ENCODE measurements at regions not wholly inside any gene's neighbourhood (a gene's known extent, or its start where the extent isn't known, plus 50 kb on each side); places are given as distances from the start of the nearest gene placed in this dataset.

- no CpG with 5 or more reads among the region's 2 CpGs for WGBS (ENCODE audit: insufficient coverage)
- TF ChIP-seq EZH2 (IDR thresholded peaks at IDR 0.05; ENCODE audit: borderline replicate concordance, insufficient read depth, low read depth, low read length, poor library complexity, severe bottlenecking): no peak
- no peak for TF ChIP-seq CTCF (IDR thresholded peaks at IDR 0.05)
- Histone ChIP-seq H2AFZ (ENCODE audit: insufficient read depth, low read depth, low read length, poor library complexity, severe bottlenecking) (no peak overlapping the region), H3K9ac (ENCODE audit: low read length) (no peak overlapping the region), H3K4me1 (ENCODE audit: control insufficient read depth in 2 of 2, insufficient read depth in 2 of 2, low read length in 2 of 2) (no peaks in the 10 kb centered on the region), H3K79me2 (ENCODE audit: control insufficient read depth, insufficient read depth, low read length) (no peaks in the 10 kb centered on the region), H3K4me2 (replicated peaks; ENCODE audit: low read depth, low read length, poor library complexity, severe bottlenecking) (no peak overlapping the region), H3K9me3 (ENCODE audit: control extremely low read depth in 1 of 3, control insufficient read depth in 2 of 3, insufficient read depth in 1 of 3, low read length in 2 of 3) (no peaks in the 10 kb centered on the region), H3K4me3 (ENCODE audit: control extremely low read depth in 1 of 5, extremely low read depth in 1 of 5, insufficient read depth in 1 of 5, low read depth in 2 of 5, low read length in 4 of 5) (no peak overlapping the region), H4K20me1 (ENCODE audit: control insufficient read depth, insufficient read depth, low read length, poor library complexity, severe bottlenecking) (no peaks in the 10 kb centered on the region), H3K27me3 (replicated peaks in 1 of 4; ENCODE audit: control extremely low read depth in 1 of 4, control insufficient read depth in 3 of 4, insufficient read depth in 4 of 4, low read length in 3 of 4) (peaks cover 0 to 2% (median 0%) of the 10 kb centered on the region in 4 experiments), H3K27ac (ENCODE audit: low read length in 2 of 2) (no peak overlapping the region), H3K36me3 (replicated peaks in 1 of 2; ENCODE audit: control extremely low read depth in 1 of 2, control insufficient read depth in 1 of 2, extremely low read depth in 1 of 2, insufficient read depth in 2 of 2, low read length in 1 of 2) (no peaks in the 10 kb centered on the region)
- H3K9me3 Mint-ChIP-seq (ENCODE audit: insufficient read depth): no peaks in the 10 kb centered on the region
- no peak overlapping the region for H3K27ac Mint-ChIP-seq
- CTCF ChIA-PET: no interaction called here
- no peaks in the 10 kb centered on the region for H3K4me1 Mint-ChIP-seq
- H3K27me3 Mint-ChIP-seq: peaks cover 23% of the 10 kb centered on the region
- POLR2A ChIA-PET: no interaction called here
- H3K4me3 Mint-ChIP-seq: no peak overlapping the region
- intact Hi-C loops (cut with micrococcal nuclease): no loop called here
- ATAC-seq (ENCODE audit: low read depth) (no peak), DNase-seq (no peak)
Observed at GRCh38 chr2:215712871-215713790, 277.3 kb upstream of the FN1 start.

- Mint-ChIP-seq H3K9me3 (ENCODE audit: insufficient read depth) (no peaks in the 10 kb centered on the region), H3K27ac (no peak overlapping the region), H3K4me1 (no peaks in the 10 kb centered on the region), H3K4me3 (no peak overlapping the region), H3K27me3 (peaks cover 23% of the 10 kb centered on the region)
- Histone ChIP-seq H3K9me3 (ENCODE audit: control extremely low read depth in 1 of 3, control insufficient read depth in 2 of 3, insufficient read depth in 1 of 3, low read length in 2 of 3) (no peaks in the 10 kb centered on the region), H3K27ac (ENCODE audit: low read length in 2 of 2) (no peak overlapping the region), H3K36me3 (replicated peaks in 1 of 2; ENCODE audit: control extremely low read depth in 1 of 2, control insufficient read depth in 1 of 2, extremely low read depth in 1 of 2, insufficient read depth in 2 of 2, low read length in 1 of 2) (no peaks in the 10 kb centered on the region), H3K4me2 (replicated peaks; ENCODE audit: low read depth, low read length, poor library complexity, severe bottlenecking) (no peak overlapping the region), H3K9ac (ENCODE audit: low read length) (no peak overlapping the region), H4K20me1 (ENCODE audit: control insufficient read depth, insufficient read depth, low read length, poor library complexity, severe bottlenecking) (no peaks in the 10 kb centered on the region), H3K27me3 (replicated peaks in 1 of 4; ENCODE audit: control extremely low read depth in 1 of 4, control insufficient read depth in 3 of 4, insufficient read depth in 4 of 4, low read length in 3 of 4) (peaks cover 0 to 2% (median 0%) of the 10 kb centered on the region in 4 experiments), H3K4me3 (ENCODE audit: control extremely low read depth in 1 of 5, extremely low read depth in 1 of 5, insufficient read depth in 1 of 5, low read depth in 2 of 5, low read length in 4 of 5) (no peak overlapping the region), H3K4me1 (ENCODE audit: control insufficient read depth in 2 of 2, insufficient read depth in 2 of 2, low read length in 2 of 2) (no peaks in the 10 kb centered on the region), H3K79me2 (ENCODE audit: control insufficient read depth, insufficient read depth, low read length) (no peaks in the 10 kb centered on the region), H2AFZ (ENCODE audit: insufficient read depth, low read depth, low read length, poor library complexity, severe bottlenecking) (no peak overlapping the region)
- intact Hi-C loops (cut with micrococcal nuclease): no loop called here
- CTCF ChIA-PET: no interaction called here
- no peak for DNase-seq
- 85% methylated on average over 1 of the region's 3 CpGs for WGBS (ENCODE audit: insufficient coverage)
- ATAC-seq (ENCODE audit: low read depth): no peak
- POLR2A ChIA-PET: no interaction called here
- TF ChIP-seq CTCF (IDR thresholded peaks at IDR 0.05) (no peak), EZH2 (IDR thresholded peaks at IDR 0.05; ENCODE audit: borderline replicate concordance, insufficient read depth, low read depth, low read length, poor library complexity, severe bottlenecking) (no peak)
Observed at GRCh38 chr2:215712219-215712868, 276.5 kb upstream of the FN1 start.
